HG03159 (cell line): ENCODE measurements at regions not wholly inside any gene's neighbourhood (a gene's known extent, or its start where the extent isn't known, plus 50 kb on each side); places are given as distances from the start of the nearest gene placed in this dataset.
"Not testable (repeated sequence)": the region's sequence is repeated elsewhere in the genome, so short reads cannot be mapped to it uniquely, and the experiment has no call there.

Experiments used
- ATAC-seq: cut with Tn5 transposase; IDR thresholded peaks from one replicate; pipeline ENCODE4 v1.9.1; 2021; ENCODE audit warnings: mild to moderate bottlenecking, moderate library complexity; ENCODE audit not compliant: unreplicated experiment

DNA sequence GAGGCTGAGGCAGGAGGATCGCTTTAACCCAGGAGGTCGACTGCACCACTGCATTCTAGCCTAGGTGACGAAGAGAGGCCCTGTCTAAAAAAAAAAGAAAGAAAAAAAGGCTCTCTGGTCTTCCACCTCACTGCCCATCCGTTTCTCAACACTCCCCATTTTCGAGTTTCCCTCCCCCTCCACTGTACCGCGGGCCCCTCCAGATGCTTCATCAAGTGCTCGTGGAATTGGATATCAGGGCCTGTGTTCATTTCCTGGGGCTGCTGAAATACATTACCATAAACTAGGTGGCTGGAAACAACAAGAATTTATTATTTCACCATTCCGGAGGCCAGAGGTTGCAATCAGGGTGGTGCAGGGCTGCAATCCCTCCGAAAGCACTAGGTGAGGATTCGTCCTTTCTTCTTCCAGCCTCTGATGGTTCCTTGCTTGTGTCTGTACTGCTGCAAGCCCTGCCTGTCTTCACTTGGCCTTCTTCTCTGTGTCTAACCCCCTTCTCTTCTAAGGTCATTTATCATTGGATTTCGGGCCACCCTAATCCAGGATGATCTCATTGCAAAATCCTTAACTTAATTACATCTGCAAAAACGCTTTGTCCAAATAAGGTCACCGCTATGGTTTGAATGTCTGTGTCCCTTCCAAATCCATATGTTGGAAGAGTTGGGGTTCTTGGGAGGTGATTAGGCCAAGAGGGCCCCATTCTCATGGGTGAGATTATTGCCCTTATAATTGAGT lies 135.1 kb downstream of the CRLF3 start:
- ATAC-seq, result not testable (repeated sequence)

DNA sequence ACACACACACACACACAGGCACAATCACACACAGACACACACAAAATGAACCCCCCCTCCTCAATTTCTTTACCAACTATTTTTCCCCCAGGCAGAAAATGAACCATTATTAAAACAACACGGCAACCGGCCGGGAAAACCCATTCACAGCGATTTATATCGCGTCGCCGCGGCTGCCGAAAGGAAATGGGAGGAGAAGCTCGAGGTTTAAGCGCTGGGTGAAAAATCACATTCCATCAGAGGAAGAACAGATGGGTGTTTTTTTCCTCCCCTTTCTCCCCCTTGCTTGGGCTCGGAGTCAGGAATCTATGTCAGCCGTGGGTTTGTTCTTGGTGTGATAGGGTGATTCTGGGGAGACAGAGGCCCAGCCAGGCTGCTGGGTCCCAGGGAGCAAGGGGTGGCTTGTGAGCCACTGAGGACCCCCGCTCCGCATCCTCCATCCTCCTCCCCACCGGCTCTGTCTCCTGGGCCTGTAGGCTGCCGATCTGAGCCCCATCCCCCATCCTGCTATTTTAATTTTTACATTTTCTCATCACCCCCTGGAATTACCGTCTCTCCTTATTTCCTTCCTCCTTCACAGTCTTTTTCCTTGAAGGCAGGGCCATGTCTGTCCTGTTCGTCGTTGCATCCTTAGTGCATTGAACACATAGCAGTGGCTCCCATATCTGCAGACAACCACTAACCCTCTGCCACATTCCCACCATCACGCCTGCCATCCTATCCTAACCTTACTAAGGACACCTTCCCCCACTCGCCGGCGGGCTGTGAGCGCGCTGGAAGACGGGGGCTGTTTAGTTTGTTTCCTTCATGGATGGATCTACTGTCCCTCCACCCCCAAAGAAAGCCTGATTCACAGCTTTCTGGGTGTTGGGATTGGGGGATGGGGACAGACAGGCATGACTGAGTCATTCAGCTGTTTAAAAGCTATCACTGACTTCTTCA lies 137.7 kb downstream of the CRLF3 start:
- not testable (repeated sequence) for ATAC-seq

DNA sequence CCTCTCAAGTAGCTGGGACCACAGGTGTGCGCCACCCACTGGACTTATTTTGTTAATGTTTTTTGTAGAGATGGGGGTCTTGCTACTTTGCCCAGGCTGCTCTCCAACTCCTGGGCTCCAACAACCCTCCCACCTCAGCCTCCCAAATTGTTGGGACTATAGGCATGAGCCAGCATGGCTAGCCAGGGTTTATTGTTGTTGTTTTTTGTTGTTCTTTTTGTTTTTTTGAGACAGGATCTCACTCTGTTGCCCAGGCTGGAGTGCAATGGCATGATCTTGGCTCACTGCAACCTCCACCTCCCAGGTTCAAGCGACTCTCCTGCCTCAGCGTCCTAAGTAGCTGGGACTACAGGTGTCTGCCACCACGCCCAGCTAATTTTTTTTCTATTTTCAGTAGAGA lies 142.2 kb downstream of the CRLF3 start:
- not testable (repeated sequence) for ATAC-seq

DNA sequence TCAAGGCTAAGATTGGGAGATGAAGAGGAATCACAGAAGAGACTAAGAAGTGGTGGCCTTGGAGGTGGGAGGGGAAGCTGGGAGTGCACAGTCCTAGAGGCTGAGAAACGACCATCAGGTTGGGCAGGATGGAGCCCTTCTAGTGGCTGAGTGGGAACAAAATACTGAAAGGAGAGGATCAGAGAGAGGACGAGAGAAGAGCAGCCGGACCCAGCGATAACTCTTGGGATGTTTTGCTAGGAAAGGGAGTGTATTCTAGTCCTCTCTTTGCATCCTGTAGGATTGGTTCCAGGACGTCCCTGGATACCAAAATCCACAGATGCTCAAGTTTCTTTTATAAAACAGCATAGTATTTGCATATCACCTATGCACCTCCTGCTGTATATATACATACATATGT lies 143.8 kb downstream of the CRLF3 start:
- ATAC-seq, result not testable (repeated sequence)

DNA sequence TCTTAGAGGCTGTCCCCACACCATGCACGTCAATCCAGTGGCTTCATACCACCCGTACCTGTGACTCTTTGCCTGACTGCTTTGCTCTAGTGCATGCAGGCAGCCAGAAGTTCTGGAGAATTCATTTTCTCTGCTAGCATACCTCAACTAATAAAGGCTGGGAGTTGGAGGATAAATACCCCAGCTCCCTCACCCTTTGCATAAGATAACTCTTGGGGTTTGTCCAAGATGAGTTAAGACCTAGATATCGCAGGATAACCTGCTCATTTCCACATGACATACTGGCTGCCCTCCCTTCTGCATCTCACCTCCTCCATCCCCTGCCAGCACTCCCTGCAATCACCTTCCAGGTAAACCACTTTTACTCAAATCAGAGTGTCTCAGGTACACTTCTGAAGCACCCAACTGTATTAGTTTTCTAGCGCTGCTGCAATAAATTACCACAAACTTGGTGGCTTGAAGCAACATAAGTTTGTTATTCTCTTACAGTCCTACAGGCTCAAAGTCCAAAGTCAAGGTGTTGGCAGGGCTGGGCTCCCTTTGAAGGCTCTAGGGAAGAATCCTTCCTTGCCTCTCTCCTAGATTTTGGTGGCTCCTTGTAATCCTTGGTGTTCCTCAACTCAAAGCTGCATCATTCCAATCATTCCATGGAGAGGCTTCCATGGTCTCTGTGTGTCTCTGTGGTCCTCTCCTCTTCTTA lies 146.8 kb downstream of the CRLF3 start:
- ATAC-seq, result no peak

DNA sequence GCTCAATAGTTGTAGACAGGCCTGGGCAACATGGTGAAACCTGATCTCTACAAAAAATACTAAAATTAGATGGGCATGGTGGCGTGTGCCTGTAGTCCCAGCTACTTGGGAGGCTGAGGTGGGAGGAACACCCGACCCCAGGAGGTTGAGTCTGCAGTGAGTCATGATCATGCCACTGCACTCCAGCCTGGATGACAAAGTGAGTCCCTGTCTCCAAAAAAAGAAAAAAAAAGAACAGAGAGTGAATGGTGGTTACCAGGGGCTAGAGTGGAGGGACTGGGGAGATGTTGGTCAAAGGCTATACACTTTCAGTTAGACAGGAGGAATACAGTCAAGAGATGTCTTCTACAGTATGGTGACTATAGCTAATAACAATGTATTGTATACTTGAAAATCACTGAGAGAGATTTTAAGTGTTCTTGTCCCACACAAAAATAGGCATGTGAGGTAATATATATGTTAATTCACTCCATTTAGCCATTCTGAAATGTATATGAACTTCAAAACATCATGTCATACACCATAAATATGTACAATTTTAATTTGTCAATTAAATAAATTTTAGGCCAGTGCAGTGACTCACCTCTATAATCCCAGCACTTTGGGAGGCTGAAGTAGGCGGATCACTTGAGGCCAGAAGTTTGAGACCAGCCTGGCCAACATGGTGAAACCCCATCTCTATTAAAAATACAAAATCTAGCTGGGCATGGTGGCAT lies 148.6 kb downstream of the CRLF3 start:
- not testable (repeated sequence) for ATAC-seq

DNA sequence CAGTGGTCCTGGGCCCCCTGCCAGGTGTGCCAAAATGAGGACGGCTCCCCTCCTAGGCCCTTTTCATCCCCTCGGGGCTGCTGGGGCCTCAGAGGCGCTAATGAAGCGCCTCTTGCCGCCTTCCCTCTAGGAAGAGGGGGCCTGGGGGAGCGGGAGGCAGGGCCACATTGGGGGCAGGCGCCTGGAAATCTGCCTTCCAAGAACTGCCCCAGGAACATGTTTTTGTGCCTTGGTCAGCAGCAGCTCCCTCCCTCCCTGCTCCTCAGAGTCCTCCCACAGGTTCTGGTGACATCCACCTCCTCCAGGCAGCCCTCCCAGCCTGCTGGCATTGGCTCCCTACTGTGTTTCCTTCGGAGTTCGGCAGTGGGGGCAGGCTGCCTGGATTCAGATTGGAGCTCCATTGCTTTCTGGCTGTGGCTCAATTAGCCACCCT lies 155.3 kb downstream of the CRLF3 start:
- not testable (repeated sequence) for ATAC-seq

DNA sequence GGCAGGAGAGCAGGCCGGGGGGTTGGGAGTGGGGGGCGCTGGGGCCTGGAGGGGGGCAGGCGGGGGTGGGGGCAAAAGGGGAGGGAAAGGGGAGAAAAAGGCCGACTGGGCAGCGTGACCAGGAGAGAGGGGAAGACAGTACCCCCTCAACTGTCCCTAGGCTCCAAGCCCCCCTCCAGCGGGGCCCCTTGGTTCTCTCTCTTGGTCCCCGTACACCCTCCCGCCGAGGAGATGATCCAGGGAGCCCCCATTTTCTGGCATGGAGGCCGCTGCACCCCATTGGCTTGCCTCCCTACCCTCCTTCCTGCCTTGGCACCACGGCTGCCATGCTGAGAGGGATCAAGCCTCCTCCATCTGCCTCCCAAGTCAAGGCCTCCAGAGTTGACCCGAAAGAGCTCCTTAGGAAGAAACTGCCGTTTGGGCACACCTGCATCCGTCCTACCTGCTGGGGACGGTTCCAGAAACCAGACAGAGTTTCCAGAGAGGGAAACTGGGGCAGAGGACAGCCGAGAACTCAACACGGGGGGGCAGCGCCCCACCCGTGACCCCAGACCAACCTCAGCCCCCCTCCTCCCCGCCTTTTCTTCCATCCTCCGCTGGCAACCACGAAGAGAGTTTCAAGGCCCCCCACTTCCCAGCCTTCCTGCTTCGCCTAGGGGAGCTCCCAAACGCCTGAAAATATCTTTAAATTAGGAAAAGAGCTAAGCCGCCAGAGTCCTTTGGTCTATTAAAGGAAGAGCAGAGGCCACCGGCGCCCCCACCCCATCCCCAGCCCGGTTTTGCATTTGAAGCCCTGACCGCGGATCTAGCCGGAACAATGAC lies 155.9 kb downstream of the CRLF3 start:
- not testable (repeated sequence) for ATAC-seq

DNA sequence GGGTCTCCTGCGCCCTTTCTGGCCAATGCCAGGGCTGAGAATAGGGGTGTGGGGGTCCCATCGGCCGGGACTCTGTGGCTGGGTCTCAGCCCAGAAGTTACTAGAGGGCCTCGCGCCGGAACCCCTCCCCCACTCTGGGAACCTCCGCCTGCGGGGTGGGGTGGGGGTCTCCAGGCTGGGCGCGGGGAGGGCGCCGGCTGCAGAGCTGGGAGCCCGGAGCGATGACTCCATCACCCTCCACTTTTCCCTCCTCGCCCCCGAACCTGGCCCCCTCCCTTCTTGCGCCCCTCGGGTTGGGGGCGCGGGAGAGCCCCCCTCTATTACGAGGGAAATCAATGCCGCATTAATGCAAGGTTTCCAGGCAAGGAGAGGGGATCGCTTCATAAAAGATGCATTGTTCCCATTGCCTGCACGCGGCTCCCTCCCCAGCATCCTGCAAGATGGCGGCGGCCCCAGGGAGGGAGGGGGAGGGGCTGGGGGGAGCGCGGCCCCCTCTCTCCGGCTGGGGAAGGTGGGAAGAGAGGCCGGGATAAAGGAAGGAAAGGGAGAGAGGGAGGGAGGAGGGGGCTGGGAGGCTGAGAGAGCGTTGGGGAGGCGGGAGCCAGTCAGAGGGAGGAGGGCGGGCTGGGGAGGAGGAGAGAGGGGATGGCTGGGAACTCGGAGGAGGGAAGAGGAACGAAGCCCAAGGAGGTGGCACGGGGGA lies 156.7 kb downstream of the CRLF3 start:
- ATAC-seq, result not testable (repeated sequence)

DNA sequence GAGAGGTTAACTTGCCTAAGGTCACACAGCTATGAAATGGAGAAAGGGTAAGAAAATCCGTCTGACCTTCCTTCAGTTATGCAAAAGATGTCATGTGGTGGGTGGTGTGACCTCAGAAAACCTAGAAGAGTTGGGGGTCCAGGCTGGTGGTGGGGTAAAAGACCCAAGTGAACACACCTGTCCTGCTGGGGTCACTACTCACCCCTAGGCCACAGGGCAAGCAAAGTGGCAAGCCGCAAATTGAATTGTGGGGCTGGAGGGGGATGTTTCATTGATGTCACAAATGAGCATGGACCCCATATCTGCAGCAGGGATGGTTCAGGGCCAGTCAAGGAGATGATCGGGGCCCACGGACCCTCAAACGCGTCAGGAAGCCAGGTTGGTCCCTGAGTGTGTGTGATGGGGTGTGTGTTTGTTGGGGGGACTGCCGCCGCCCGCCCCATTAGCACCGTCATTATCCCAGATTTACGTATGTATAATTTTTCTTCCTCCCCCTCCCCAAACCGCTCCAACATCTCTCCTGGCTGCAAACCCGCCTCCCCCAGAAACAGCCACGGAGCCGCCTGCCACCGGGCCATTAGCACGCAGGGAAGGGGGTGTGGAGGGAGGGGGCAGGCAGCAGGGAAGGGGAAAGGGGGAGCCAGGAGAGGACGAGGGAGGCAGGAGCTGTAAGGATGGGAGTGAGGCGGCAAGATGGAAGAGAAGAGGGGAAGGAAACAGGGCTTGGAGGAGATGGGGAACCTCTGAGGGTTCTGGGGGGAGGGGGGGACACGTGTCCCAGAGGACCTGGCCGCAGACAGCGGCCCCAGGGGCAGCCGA lies 157.4 kb downstream of the CRLF3 start:
- ATAC-seq, result not testable (repeated sequence)

DNA sequence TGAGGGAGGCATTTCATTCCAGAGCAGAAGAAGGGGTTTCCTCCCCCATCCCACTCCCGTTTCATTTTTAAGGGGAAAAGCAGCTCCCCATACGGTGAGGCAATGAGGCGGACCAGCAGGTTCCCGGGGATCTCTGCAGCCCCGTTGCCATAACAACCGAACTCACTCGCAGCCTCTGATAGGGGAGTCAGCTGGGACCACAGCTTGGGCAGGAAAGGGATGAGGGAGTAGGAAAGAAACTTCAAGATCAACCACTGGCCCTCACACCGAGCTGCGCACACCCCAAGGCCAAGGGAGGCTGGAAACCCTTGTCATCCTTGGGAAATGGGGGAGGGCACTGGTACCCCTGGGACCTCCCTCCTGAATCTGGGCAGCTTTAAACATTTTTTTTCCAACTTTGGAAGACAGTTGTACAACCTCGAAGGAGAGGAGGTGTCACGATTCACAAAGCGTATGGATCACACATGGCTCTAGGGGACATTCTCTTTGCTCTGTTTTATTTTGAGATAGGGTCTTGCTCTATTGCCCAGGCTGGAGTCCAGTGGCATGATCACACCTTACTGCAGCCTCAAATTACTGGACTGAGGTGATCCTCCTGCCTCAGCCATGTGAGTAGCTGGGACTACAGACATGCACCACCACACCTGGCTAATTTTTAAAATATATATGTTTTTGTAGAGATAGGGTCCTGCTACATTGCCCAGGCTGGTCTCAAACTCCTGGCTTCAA lies 160.6 kb downstream of the CRLF3 start:
- not testable (repeated sequence) for ATAC-seq

DNA sequence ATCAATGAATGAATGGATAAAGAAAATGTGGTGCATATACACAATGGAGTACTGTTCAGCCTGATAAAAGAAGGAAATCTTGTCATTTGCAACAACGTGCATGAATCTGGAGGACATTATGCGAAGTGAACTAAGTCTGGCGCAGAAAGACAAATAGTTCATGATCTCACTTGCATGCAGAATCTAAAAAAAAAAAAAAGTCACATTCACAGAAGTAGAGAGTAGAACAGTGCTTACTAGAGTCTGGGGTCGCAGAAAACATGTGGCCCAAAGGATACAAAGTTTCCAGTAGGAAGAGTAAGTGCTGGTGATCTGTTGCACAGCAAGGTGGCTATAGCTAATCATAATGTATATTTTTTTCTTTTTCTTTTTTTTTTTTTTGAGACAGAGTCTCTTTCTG lies 167.3 kb downstream of the CRLF3 start:
- ATAC-seq, result not testable (repeated sequence)

DNA sequence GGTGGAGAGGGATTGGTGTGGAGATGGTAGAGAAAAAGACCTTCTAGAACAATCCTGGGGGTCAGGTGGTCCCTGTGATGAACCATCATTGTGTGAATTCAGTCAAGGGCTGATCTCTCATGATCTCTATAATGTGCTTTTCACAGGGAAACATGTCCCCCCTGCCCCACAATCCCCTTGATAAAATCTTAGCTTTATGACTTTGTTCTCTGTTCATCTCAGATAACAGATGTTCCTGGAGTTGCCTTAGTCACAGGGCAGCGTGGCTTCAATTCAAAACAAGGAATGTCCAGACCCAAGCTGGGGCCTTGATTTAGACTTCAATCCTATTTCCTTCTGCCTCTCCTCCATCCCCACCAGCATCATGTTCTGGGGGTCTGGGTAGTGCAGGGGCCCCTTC lies 171.5 kb downstream of the CRLF3 start:
- ATAC-seq, result not testable (repeated sequence)

DNA sequence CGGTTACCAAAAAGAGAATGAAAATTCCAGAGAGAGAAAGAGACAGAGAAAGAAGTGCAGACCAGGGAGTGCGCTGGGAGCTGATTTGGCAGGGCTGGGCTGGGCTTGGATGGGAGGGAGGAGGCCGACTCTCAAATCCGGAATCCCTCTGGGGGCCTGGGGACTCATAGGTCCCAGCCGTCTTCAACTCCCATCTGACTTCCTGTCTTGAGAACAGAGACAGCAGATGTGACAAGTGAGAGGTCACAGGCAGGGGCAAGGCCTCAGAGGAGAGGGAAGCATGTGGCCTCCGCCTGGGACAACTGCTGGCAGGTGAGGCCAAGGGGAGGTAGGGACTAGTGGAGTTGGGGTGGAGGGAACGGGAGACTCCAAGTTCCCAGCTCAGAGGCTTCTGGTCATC lies 172.9 kb downstream of the GOSR1 start:
- ATAC-seq, result not testable (repeated sequence)

DNA sequence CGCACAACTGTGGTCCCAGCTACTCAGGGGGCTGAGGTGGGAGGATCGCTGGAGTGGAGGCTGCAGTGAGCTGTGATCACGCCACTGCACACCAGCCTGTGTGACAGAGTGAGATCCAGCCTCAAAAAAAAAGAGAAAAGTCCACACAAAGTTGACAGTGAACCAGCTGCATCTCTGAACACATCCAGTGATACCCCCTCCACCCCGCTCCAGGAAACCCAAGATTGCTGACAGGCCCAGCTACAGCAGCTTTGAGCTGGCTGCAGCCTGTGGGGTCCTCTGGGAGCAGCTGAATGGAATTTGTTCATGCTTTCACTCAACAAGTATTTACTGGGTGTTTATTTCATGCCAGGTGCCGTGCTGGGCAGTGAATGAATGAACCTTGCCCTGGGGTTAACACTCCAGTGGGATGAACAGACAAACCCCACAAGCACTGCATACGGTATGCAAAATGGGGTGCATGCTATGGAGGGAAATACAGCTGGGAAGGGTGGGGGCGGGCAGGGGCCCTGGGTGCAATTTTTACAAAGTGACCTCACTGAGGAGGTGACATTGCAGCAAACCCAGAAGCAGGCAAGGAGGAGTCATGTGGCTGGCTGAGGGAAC lies 170.9 kb downstream of the GOSR1 start:
- not testable (repeated sequence) for ATAC-seq

DNA sequence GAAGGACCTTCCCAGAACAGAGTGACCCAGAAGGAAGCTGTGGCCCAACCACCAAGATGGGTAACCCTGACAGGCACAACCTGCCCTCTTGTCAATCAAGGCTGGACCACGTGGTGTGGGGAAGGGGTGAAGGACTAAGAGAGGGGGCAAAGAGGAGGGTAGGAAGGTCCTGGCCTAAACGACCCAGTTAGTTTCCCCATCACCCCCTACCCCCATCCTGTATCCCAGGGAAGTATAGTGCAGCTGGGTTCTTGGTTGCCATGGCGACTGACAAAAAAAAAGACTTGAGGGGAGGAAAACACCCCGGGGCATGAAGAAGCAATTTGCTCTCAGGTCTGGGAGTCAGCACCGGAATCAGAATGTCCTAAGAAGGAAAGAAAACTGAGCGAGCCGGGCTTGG lies 168.7 kb downstream of the GOSR1 start:
- not testable (repeated sequence) for ATAC-seq

DNA sequence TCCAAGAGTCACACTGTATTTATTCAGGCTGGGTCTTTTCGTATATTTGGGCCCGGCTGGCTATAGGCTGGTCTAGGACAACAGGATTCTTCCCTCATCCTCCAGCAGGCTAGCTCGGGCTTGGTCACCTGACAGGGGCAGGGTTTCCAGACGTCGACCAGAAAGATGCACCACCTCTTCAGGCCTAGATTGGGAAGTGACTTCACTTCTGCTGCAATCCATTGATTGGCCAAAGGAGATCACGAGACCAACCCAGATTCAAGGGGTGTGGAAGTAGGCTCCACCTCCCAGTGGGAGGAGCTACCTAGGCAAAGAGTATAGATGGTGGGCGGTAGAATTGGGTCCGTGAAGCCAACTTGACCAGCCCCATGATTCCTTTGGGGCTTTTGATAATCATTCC lies 167.5 kb downstream of the GOSR1 start:
- not testable (repeated sequence) for ATAC-seq
